ENCODE measurements at regions not wholly inside any gene's neighbourhood (a gene's known extent, or its start where the extent isn't known, plus 50 kb on each side); places are given as distances from the start of the nearest gene placed in this dataset.
"Not testable (repeated sequence)": the region's sequence is repeated elsewhere in the genome, so short reads cannot be mapped to it uniquely, and the experiment has no call there.

DNA sequence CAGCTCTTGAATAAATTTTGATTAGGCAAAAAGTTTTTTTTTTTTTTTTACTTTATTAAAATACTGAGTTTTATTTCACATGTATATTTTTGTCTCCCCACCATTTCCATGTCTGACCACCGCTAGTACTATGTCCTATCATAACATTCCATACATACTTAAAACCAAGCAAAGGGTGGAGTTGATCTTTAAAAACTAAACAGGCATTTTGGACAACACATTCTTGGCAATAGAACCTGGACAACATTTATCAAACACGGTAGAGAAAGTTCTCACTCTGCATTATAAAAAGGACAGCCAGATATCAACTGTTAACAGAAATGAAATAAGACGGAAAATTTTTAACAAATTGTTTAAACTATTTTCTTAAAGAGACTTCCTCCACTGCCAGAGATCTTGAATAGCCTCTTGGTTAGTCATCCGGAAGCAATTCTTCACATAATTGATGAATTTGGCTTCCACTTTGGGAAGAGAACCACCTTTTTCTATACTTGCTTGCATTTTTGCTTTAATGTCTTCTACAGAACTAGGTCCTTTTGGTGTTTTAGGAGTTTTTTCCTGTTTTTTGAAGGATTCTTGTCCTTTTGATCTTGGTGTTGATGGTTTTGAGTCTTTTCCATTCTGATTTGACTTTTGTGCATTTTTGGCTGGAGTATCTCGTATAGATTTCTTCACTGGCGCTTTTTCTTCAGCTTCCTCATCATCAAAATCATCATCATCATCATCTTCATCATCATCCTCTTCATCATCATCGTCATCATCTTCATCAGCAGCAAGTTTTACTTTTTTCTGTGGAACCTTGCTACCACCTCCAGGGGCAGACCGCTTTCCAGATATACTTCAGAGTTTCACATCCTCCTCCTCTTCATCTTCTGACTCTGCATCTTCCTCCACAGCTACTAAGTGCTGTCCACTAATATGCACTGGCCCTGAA, 58.7 kb downstream of the POU5F2 start:
- peak; percentile 28 for DNase-seq (ENCODE audit: low read depth)
- in situ Hi-C loops (cut with HindIII; ENCODE audit: low pct_unique_long_range_greater_than_20kb, low sequenced_read_pairs) = not testable (repeated sequence)

DNA sequence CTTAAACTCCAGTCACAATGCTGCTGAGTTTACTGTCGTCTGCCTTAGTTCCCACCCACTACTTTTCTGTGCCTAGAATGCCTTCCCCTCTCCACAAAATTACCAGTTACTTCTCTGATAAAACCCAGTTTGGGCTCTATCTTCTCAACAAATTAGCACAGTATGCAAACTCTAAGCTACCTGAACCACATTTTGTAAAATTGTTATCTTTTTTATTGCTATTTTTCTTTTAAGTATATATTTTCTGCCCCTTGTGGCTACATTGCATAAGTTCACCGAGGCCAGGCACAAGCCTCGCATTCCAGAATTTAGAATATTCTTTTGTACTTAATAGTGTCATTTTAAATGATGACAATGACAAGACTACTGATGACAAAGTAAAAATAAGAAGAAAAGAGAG, 60.0 kb downstream of the POU5F2 start:
- in situ Hi-C loops (cut with HindIII; ENCODE audit: low pct_unique_long_range_greater_than_20kb, low sequenced_read_pairs) = no loop called here
- DNase-seq (ENCODE audit: low read depth) = no peak

DNA sequence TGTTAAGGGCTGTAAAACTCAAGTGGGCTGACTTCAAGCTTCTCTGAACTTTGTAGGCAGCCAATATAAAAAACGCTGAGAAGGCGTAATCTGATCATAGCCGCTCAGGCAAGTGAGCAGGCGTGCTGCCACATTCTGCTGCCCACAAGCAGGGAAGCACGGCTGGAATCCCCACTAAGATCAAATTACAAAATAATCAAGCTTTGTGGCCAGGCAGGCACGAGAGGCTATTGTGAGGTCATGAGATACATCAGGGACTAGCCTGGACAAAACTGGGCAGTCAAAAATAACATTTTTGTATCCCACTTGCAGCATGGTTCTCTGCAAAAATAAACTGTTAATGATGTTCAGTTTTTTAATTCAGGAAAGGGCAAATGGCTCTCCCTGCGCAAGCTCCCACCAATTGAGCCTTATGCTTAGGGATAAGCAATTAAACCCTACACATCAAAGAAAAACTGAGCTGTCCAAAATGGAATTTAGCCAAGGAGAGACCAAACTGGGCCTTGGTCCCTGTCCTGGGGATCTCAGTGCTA, 64.0 kb downstream of the POU5F2 start:
- in situ Hi-C loops (cut with HindIII; ENCODE audit: low pct_unique_long_range_greater_than_20kb, low sequenced_read_pairs) = no loop called here
- peak; percentile 77 for DNase-seq (ENCODE audit: low read depth)

DNA sequence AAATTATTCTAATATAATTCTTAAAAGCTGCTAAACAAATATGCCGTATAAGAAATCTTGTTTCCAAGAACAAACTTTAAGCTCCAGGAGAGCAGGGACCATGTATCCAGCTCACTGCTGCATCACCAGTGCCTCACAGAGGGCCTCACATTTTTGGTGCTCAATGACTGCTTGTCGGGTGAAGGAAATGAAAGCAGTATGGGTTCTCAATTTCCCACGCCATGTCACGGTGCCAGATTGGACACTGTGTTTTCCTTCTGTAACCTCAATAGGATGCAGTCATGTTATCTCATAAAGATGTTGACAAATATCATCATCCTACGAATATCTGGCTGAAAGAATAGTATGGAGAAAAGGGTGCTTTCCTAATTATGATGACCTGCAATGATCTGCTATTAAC, 64.7 kb downstream of the POU5F2 start:
- in situ Hi-C loops (cut with HindIII; ENCODE audit: low pct_unique_long_range_greater_than_20kb, low sequenced_read_pairs) = no loop called here
- DNase-seq (ENCODE audit: low read depth) = no peak

DNA sequence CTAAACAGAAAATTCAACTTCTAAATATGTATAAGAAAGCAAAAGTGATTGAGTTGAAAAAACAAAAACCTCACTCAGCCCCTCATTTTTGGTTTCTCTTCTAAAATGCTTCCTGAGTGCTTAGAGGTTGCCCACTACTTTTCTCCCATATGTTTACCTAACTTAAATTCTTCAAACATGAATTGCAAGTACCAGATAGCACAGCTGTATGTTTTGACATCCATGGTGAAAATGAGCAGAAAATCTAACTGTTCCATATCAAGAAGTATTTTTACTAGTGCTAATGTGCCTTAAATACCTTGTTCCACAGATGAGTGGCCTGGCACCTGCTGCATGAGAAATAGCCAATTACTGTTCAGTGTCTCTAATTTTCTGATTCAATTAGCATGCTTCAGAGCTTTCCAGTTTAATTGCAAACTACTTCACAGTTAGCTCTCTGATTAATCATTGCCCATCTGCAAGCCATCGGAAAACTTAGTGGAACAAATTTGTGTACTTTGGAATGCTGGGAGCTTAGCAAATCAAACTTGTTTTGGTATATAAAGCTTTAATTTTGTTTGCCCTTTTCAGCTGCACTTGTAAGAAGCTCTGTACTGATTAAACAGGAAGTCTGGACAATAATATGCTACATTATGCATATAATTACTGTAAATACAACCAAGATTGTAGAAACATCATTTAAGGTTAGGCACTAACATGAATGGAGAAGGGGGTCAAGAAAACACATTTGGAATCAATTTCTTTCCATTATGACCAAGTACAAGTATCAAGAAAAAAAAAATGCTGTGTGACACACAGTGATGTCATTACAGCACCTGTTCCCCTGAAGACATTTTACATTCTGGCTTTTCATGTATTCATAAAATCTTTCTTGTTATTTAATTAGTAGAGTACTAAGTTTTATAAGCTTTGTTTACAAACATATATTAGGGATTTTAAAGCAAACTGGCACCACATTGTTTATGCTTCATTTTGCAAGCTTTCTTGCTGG, 65.6 kb downstream of the POU5F2 start:
- DNase-seq (ENCODE audit: low read depth) = no peak
- in situ Hi-C loops (cut with HindIII; ENCODE audit: low pct_unique_long_range_greater_than_20kb, low sequenced_read_pairs) = no loop called here

DNA sequence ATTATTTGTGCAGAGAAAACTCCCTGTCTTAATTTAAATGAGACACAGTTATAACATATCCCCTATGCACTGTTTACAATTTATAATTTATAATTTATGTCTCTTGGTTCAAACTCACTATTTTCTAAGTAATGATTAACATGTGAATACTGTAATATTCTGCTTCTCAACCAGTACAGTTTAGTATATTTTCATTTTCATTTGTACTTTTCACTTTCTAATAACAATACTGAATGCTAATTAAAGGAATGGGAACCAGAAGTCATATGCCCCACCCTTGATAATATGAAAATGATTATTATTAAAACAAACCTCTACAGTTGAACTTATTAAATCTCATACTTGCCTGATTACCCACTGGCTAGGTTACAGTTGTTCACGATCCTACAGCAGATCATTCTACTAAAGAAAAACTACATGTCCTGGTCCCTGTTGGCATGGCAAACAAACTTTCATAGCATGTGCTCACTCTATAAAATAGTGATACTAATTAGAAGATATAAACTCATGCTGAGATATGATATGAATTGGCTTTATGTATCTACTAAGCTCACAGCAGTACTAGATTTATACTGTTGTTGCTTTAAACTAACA, 66.4 kb downstream of the POU5F2 start:
- in situ Hi-C loops (cut with HindIII; ENCODE audit: low pct_unique_long_range_greater_than_20kb, low sequenced_read_pairs) = no loop called here
- DNase-seq (ENCODE audit: low read depth) = no peak

DNA sequence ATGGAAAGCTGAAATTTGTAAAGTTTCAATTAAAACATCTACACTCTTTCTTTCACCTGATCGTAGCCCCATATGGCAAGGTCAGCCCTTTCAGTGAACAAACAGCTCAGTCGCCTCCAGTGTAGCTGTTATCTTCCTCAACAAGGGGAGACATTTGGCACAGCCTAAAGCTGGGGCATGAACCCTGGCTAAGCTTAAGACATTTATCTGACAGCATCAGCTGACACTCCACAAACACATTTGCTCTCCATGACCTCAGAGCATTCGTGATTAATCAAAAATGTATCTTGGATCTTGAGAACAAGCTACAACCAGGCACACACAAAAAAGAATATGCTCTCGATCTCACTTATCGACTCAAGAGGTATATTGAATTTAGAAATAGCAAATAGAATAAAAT, 67.3 kb downstream of the POU5F2 start:
- in situ Hi-C loops (cut with HindIII; ENCODE audit: low pct_unique_long_range_greater_than_20kb, low sequenced_read_pairs) = no loop called here
- no peak for DNase-seq (ENCODE audit: low read depth)

DNA sequence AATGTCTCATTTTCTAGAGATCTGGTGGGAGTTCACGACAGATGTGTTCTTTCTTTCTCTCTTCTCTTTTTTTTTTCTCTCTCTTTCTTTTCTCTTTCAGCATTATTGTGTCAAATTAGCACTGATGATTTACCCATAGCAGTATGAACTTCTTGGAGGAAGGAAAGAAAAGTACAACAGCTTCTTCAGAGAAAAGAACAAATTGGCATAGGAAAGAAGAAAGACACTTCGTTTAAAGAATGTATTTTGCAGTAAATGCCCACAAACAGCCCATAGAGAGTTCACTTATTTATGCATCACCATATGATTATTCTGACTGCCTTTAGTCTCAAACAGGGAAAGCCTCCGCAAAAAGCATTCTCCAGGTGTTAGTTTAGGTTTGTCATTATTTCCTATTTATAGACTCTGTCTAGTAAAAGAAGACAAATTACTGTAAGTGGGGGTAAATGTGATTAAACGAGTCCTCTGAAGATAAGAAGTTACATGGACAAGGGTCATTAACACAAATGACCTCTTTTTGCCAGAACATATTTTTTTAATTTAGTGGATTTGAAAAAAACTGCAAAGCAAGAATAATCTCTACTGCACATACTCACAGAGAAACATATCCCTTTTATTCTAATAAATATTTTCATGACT, 68.0 kb downstream of the POU5F2 start:
- DNase-seq (ENCODE audit: low read depth) = no peak
- in situ Hi-C loops (cut with HindIII; ENCODE audit: low pct_unique_long_range_greater_than_20kb, low sequenced_read_pairs) = no loop called here

DNA sequence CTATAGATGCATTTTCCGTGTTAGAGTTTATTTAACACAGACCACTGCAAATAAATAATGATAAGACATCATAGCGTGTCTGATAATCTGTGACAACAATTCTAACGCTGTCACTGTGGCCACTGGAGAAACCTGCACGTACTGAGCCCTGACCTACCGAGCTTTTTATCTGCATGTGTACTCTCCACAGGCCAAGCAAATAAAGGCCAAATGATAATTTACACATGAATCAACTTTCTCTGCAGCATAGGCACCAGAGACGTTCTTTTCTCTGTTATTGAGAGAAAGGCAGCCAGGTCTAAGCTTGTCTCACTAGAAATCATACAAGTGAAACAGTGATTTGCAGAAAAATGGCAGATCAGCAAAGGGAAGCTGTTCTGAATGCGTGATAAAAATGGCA, 75.8 kb downstream of the POU5F2 start:
- DNase-seq (ENCODE audit: low read depth) = no peak
- in situ Hi-C loops (cut with HindIII; ENCODE audit: low pct_unique_long_range_greater_than_20kb, low sequenced_read_pairs) = no loop called here

DNA sequence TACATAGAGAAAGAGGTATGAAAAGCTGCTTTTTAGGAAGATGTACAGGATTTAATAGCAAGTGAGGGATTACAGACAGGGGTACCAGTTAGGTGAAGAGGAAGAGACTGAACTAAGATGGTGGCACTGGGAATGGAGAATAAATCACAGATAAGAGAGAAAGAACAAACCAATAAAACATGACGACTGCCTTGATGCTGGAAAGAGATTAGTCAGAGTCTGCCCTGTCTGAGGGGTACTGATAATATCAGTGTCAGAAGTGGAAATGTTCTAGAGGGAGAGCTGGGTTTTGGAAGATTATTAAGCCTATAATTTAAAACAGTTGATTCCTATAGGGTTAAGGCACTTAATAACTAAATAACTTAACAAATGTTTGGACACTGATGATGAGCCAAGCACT, 77.7 kb downstream of the NR2F1 start:
- no peak for DNase-seq (ENCODE audit: low read depth)
- in situ Hi-C loops (cut with HindIII; ENCODE audit: low pct_unique_long_range_greater_than_20kb, low sequenced_read_pairs) = no loop called here

DNA sequence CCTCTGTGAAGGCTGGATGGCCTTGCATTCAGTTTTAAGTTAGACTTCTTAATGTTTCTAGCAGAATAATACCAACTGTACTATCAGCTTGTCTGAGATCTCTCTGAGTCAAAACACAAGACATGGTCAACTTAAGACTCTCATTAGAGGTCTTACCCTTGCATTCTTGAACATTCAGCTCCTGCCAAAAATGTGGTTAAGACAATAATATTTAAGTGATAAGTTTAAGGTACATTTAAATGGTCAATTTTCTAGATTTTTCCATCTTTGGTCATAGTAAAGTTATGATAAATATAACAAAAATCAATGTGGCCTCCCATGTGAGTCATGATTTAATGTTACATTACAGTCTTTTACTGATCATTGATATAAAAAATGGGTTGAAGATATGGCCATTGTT, 75.0 kb downstream of the NR2F1 start:
- in situ Hi-C loops (cut with HindIII; ENCODE audit: low pct_unique_long_range_greater_than_20kb, low sequenced_read_pairs) = no loop called here
- no peak for DNase-seq (ENCODE audit: low read depth)

DNA sequence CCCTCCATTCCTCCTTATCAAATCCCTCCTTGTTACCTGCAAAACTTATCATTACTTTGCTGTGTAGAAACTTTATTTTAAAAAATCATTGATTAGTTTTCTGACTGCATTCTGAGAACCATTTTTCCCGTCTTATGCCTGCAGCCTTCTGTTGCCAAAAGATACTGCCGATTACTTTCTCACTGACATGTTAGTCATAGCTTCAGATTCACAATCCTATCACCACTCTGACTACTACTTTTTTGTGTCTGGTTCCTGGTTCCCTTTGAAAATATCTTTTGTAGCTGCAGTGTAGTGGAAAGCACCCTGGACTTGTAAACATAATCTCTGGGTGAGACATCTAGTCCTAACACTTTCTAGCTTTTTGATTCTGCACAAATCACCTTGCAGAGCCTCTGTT, 71.7 kb downstream of the NR2F1 start:
- no peak for DNase-seq (ENCODE audit: low read depth)
- in situ Hi-C loops (cut with HindIII; ENCODE audit: low pct_unique_long_range_greater_than_20kb, low sequenced_read_pairs) = no loop called here

DNA sequence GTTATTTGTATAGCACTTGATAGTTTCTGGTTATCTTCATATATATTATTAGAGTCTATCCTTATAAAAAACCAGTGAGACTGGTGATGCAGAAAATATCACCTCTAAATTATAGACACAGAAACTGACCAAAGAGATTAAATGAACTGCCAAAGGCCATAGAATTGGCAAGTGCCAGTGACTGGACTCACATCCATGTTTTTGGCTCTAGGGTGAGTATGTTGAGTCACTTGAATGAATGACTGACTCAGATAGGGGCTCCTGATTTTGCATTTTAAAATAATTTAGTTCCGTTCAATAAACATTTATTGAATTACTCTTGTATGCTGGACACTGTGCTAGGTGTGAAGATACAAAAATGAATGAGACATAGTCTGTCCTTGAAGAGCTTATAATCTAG, 70.7 kb downstream of the NR2F1 start:
- in situ Hi-C loops (cut with HindIII; ENCODE audit: low pct_unique_long_range_greater_than_20kb, low sequenced_read_pairs) = no loop called here

DNA sequence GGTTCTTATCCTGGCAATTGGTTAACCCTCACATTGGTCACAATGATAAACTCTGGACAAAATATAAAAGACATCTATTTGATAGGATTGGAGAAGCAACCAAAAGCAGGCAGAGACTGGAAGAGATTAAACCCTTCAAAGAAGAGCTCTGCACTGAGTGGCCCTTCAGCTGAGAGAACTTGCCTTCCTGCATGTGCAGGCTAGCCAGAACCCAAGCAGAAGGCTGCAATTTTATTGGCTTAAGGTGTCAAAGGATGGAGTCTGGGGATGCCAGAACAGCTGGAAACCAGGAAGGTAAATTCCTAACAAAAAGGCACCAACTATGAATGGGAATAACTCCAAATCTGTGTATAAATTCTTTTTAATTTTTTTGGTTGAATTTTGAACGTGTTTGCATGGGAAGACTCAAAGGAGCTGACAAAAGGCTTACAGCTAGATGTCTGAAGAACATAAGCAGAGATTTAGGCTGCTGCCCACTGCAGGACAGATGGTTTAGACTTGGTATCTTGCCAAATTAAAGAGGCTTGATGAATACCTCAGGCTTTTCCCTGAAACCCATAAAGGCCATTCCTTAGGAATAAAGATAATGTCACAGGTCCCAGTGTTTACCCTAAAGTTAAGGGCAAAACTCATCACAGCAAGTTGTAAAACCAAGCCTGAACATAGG, 66.3 kb downstream of the NR2F1 start:
- DNase-seq (ENCODE audit: low read depth) = no peak
- in situ Hi-C loops (cut with HindIII; ENCODE audit: low pct_unique_long_range_greater_than_20kb, low sequenced_read_pairs) = no loop called here

More for the DNA sequence above, 70.7 kb downstream of the NR2F1 start:
- no peak for DNase-seq (ENCODE audit: low read depth)

DNA sequence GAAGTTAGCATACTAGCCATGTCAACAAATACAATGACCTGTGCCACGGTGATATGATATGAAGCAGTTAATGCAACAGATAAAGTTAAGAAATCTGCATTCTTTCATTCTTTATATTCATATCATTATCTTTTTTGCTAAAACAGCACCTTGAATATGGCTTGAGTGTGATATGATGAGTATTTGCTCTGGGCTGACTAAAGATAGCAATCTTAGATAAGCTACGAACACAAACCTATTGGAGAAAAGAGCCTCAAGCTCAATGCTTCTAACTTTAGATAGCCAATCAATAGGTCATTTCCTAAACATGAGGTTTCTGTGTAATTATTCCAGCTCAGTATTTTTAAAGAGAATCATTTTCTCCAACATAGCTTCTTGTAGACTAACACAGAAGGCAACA, 61.7 kb downstream of the NR2F1 start:
- in situ Hi-C loops (cut with HindIII; ENCODE audit: low pct_unique_long_range_greater_than_20kb, low sequenced_read_pairs) = no loop called here
- DNase-seq (ENCODE audit: low read depth) = no peak
